ENCODE measurements at regions not wholly inside any gene's neighbourhood (a gene's known extent, or its start where the extent isn't known, plus 50 kb on each side); places are given as distances from the start of the nearest gene placed in this dataset.
"Not testable (repeated sequence)": the region's sequence is repeated elsewhere in the genome, so short reads cannot be mapped to it uniquely, and the experiment has no call there.

GRCh38 chr15:24305643-24306042 lies 369.9 kb upstream of the NPAP1 start:
- H3K9me2 ChIP-seq (ENCODE audit: insufficient read depth); H3K4me1 ChIP-seq (replicated peaks; ENCODE audit: insufficient read depth); BruUV-seq (replicated peaks); H4K20me1 ChIP-seq (ENCODE audit: insufficient read depth); DNase-seq; H3K79me2 ChIP-seq (ENCODE audit: low read depth); H3F3A ChIP-seq (ENCODE audit: insufficient read depth, low read depth); H3K27me3 ChIP-seq (ENCODE audit: insufficient read depth, low read depth); H2AFZ ChIP-seq; H3K9me3 ChIP-seq (ENCODE audit: insufficient read depth, low read depth); H3K4me2 ChIP-seq; H3K36me3 ChIP-seq (ENCODE audit: low read depth); CTCF ChIA-PET; H3K27ac ChIP-seq; intact Hi-C loops (cut with micrococcal nuclease; ENCODE audit: unreplicated experiment); POLR2A ChIA-PET (ENCODE audit: unreplicated experiment); H3K4me3 ChIP-seq: not testable (repeated sequence)

GRCh38 chr15:24309700-24310099 lies 365.9 kb upstream of the NPAP1 start:
- H3K36me3 ChIP-seq (ENCODE audit: low read depth); POLR2A ChIA-PET (ENCODE audit: unreplicated experiment); BruUV-seq (replicated peaks); H3K9me3 ChIP-seq (ENCODE audit: insufficient read depth, low read depth); DNase-seq; H3K79me2 ChIP-seq (ENCODE audit: low read depth); H3K4me1 ChIP-seq (replicated peaks; ENCODE audit: insufficient read depth); intact Hi-C loops (cut with micrococcal nuclease; ENCODE audit: unreplicated experiment); CTCF ChIA-PET; H3F3A ChIP-seq (ENCODE audit: insufficient read depth, low read depth); H3K9me2 ChIP-seq (ENCODE audit: insufficient read depth); H3K27me3 ChIP-seq (ENCODE audit: insufficient read depth, low read depth); H3K4me2 ChIP-seq; H2AFZ ChIP-seq; H3K4me3 ChIP-seq; H3K27ac ChIP-seq; H4K20me1 ChIP-seq (ENCODE audit: insufficient read depth): not testable (repeated sequence)

- intact Hi-C loops (cut with micrococcal nuclease; ENCODE audit: unreplicated experiment); BruUV-seq (replicated peaks): not testable (repeated sequence)
Observed at GRCh38 chr15:24311692-24312091, 363.9 kb upstream of the NPAP1 start.

GRCh38 chr15:24316326-24316725 lies 359.2 kb upstream of the NPAP1 start:
- H3K4me2 ChIP-seq; H3F3A ChIP-seq (ENCODE audit: insufficient read depth, low read depth); H3K27me3 ChIP-seq (ENCODE audit: insufficient read depth, low read depth); intact Hi-C loops (cut with micrococcal nuclease; ENCODE audit: unreplicated experiment); H2AFZ ChIP-seq; H3K9me3 ChIP-seq (ENCODE audit: insufficient read depth, low read depth); H3K4me1 ChIP-seq (replicated peaks; ENCODE audit: insufficient read depth); H3K9me2 ChIP-seq (ENCODE audit: insufficient read depth); CTCF ChIA-PET; H4K20me1 ChIP-seq (ENCODE audit: insufficient read depth); H3K36me3 ChIP-seq (ENCODE audit: low read depth); POLR2A ChIA-PET (ENCODE audit: unreplicated experiment); BruUV-seq (replicated peaks); H3K79me2 ChIP-seq (ENCODE audit: low read depth); DNase-seq; H3K27ac ChIP-seq; H3K4me3 ChIP-seq: not testable (repeated sequence)

More at GRCh38 chr15:24311692-24312091, 363.9 kb upstream of the NPAP1 start:
- H3K79me2 ChIP-seq (ENCODE audit: low read depth); H3K27ac ChIP-seq; H3K9me3 ChIP-seq (ENCODE audit: insufficient read depth, low read depth); H3K9me2 ChIP-seq (ENCODE audit: insufficient read depth); DNase-seq; H3K36me3 ChIP-seq (ENCODE audit: low read depth); POLR2A ChIA-PET (ENCODE audit: unreplicated experiment); H4K20me1 ChIP-seq (ENCODE audit: insufficient read depth); H3K27me3 ChIP-seq (ENCODE audit: insufficient read depth, low read depth); H3K4me2 ChIP-seq; CTCF ChIA-PET; H2AFZ ChIP-seq; H3K4me3 ChIP-seq; H3K4me1 ChIP-seq (replicated peaks; ENCODE audit: insufficient read depth); H3F3A ChIP-seq (ENCODE audit: insufficient read depth, low read depth): not testable (repeated sequence)

- Histone ChIP-seq H3K36me3 (ENCODE audit: low read depth) (no peaks in the 10 kb centered on the region), H3K9me3 (ENCODE audit: insufficient read depth, low read depth) (no peaks in the 10 kb centered on the region), H3F3A (ENCODE audit: insufficient read depth, low read depth) (no peaks in the 10 kb centered on the region), H3K4me2 (no peak overlapping the region), H2AFZ (no peak overlapping the region), H3K9me2 (ENCODE audit: insufficient read depth) (no peaks in the 10 kb centered on the region), H3K27ac (no peak overlapping the region), H3K27me3 (ENCODE audit: insufficient read depth, low read depth) (no peaks in the 10 kb centered on the region), H4K20me1 (ENCODE audit: insufficient read depth) (no peaks in the 10 kb centered on the region), H3K4me3 (no peak overlapping the region), H3K4me1 (replicated peaks; ENCODE audit: insufficient read depth) (no peaks in the 10 kb centered on the region), H3K79me2 (ENCODE audit: low read depth) (no peaks in the 10 kb centered on the region)
- intact Hi-C loops (cut with micrococcal nuclease; ENCODE audit: unreplicated experiment): no loop called here
- CTCF ChIA-PET: no interaction called here
- no peak for DNase-seq
- no TSS peak for BruUV-seq (replicated peaks)
- POLR2A ChIA-PET (ENCODE audit: unreplicated experiment): no interaction called here
- TF ChIP-seq CTCF (conservative IDR thresholded peaks at IDR 0.05): no peak
- TF ChIP-seq EZH2 (IDR thresholded peaks at IDR 0.05; ENCODE audit: low read depth): no peak
Observed at GRCh38 chr15:24318981-24319380, 356.6 kb upstream of the NPAP1 start.

GRCh38 chr15:24324096-24324495 lies 351.5 kb upstream of the NPAP1 start:
- CTCF ChIA-PET; POLR2A ChIA-PET (ENCODE audit: unreplicated experiment); BruUV-seq (replicated peaks): not testable (repeated sequence)

GRCh38 chr15:24326513-24326912 lies 349.1 kb upstream of the NPAP1 start:
- intact Hi-C loops (cut with micrococcal nuclease; ENCODE audit: unreplicated experiment); H2AFZ ChIP-seq; H3K4me1 ChIP-seq (replicated peaks; ENCODE audit: insufficient read depth); H3K27ac ChIP-seq; H3K4me2 ChIP-seq; DNase-seq; H3F3A ChIP-seq (ENCODE audit: insufficient read depth, low read depth); POLR2A ChIA-PET (ENCODE audit: unreplicated experiment); H3K9me2 ChIP-seq (ENCODE audit: insufficient read depth); CTCF ChIA-PET; H3K27me3 ChIP-seq (ENCODE audit: insufficient read depth, low read depth); H3K9me3 ChIP-seq (ENCODE audit: insufficient read depth, low read depth); H3K4me3 ChIP-seq; H3K79me2 ChIP-seq (ENCODE audit: low read depth); H3K36me3 ChIP-seq (ENCODE audit: low read depth); H4K20me1 ChIP-seq (ENCODE audit: insufficient read depth); BruUV-seq (replicated peaks): not testable (repeated sequence)

More at GRCh38 chr15:24324096-24324495, 351.5 kb upstream of the NPAP1 start:
- H3K4me1 ChIP-seq (replicated peaks; ENCODE audit: insufficient read depth); H3K9me3 ChIP-seq (ENCODE audit: insufficient read depth, low read depth); H3K79me2 ChIP-seq (ENCODE audit: low read depth); H4K20me1 ChIP-seq (ENCODE audit: insufficient read depth); H3K27ac ChIP-seq; DNase-seq; H2AFZ ChIP-seq; H3F3A ChIP-seq (ENCODE audit: insufficient read depth, low read depth); H3K4me3 ChIP-seq; H3K9me2 ChIP-seq (ENCODE audit: insufficient read depth); H3K36me3 ChIP-seq (ENCODE audit: low read depth); H3K4me2 ChIP-seq; H3K27me3 ChIP-seq (ENCODE audit: insufficient read depth, low read depth); intact Hi-C loops (cut with micrococcal nuclease; ENCODE audit: unreplicated experiment): not testable (repeated sequence)

Data from PC-9 (cell line).